NB4 (cell line): ENCODE measurements at regions not wholly inside any gene's neighbourhood (a gene's known extent, or its start where the extent isn't known, plus 50 kb on each side); places are given as distances from the start of the nearest gene placed in this dataset.

ENCODE experiments used
- POLR2A ChIP-seq: IDR thresholded peaks from 2 replicates; pipeline ENCODE4 v1.6.1; 2011; ENCODE audit warnings: mild to moderate bottlenecking; ENCODE audit not compliant: insufficient read length; ENCODE audit errors: extremely low read depth
- TF ChIP-seq, protein P1 (sequence below): IDR thresholded peaks from one replicate; pipeline ENCODE4 v1.5.1; 2012; ENCODE audit warnings: low read depth, low read length

DNA sequence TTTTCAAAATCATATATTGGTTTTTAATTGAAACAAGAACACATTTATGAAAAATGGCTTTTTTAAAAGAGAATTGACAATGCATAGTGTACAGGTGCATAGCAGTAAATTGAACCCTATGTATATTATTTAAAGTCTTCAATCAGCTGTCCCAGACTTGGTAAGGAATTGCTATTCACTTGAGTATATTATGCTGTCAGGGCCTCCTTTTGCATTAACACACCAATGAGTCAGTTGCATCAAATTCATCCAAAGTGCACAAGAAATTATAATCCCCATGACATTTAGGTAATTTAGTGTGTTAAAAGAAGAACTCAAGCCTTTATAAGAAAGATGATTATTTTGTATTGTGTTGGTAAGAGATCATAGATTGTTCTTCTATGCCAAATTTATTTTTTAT is 748.8 kb upstream of the RIOK2 start:
- TF ChIP-seq, protein P1, sequence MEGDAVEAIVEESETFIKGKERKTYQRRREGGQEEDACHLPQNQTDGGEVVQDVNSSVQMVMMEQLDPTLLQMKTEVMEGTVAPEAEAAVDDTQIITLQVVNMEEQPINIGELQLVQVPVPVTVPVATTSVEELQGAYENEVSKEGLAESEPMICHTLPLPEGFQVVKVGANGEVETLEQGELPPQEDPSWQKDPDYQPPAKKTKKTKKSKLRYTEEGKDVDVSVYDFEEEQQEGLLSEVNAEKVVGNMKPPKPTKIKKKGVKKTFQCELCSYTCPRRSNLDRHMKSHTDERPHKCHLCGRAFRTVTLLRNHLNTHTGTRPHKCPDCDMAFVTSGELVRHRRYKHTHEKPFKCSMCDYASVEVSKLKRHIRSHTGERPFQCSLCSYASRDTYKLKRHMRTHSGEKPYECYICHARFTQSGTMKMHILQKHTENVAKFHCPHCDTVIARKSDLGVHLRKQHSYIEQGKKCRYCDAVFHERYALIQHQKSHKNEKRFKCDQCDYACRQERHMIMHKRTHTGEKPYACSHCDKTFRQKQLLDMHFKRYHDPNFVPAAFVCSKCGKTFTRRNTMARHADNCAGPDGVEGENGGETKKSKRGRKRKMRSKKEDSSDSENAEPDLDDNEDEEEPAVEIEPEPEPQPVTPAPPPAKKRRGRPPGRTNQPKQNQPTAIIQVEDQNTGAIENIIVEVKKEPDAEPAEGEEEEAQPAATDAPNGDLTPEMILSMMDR: no peak
- no peak for TF ChIP-seq POLR2A
